ENCODE measurements at regions not wholly inside any gene's neighbourhood (a gene's known extent, or its start where the extent isn't known, plus 50 kb on each side); places are given as distances from the start of the nearest gene placed in this dataset.
A peak's percentile ranks its signal among the peaks of the same experiment; 100 is the strongest.

- no peak for DNase-seq
These were observed 324.2 kb downstream of the PMP22 start for GRCh38 chr17:14940938-14941265.

DNA sequence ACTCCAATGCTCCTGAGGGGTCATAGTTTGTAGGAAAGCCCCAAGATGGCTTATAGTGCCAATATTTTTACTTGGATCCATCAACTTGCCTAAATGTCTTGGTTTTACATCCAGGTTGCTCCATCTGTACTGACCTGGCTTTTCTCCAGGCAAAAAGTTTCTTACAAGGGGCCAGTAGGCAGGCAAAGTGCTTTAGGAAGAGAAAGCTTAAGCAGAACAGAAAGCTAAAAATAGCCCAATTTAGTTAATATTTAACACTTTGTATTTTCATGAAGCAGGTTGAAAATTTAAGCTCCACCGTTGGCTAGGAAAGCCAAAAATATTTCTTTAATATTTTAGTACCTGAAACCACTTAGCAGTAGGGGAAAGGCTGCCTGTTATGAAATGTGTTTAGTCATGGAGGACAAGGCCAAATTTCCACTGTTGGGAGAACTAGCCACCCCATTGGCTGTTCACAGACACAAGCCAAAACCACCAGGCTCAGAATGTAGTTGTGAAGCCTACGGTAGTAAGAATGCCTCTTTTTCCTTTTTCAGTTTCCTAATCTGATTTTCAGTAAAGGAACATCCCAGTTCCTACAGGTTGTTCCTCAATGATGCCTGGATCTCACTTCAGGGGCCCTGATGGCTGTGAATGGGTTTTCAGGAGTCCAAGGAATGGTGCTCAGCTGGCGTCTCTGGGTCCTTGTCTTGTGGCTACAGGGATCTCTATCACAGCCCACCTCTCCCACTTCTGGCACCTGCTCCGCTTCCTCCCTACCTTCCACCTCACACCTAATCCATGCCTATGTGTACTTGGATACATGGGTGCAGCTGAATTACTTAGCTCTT is 324.8 kb downstream of the PMP22 start:
- no peak for DNase-seq

DNA sequence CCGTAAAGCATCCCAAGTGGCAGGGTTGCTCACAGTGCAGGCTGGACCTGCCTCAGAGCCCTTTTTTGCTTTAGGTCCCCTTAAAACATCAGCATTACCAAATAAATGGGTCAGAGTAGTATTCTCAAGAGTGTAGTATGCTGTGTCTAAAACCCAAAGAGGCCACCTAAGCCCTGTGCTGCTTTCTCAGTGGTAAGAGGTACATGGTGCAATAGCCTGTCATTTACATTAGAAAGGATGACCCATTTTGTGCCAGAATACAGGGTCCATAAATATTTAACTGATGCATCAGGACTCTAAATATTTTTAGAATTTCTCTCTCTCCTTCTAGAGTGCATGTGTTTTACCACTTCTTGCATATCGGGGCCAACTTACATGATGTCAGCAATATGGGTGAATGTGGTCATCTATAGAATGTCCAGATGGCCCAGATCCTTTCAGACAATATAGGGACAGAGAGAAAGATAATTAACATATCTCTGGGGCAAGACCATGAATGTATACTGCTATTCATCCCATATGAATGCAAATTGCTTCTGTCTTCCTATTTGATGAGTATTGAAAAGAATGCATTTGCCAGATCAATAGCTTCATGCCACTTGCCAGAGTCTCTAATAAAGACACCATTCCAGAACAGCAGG is 329.2 kb downstream of the PMP22 start:
- DNase-seq = no peak

DNA sequence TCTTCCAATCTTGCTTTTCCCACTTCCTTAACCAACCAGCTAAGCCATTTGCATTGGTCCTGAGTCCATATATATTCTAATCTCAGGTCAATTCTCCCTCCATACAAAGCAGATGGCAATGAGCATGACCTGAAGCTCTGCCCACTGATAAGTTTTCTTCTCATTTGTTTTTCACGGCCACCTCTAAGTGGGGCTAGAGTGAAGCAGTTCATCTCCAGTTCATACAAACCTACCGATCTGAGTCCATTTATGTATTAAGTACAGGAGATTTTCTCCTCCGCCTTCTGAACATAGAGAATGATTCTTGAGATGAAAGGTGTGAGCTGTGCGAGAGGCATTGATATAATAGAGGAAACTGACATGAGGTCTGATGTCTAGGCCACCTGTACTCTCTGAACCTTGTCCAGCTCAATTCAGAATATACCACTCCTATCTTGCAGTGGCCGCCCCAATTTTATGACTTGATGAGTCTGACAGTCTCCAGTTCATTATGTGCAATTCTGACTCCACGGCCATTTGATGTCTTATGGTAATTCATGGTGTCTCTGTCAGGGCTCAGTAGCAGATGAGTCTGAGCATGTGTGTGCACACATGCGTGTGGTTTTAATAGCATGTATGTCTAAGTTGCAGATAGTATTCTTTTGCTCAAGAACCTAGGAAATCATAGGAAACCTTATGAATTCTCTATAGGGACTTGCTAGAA is 329.8 kb downstream of the PMP22 start:
- no peak for DNase-seq

GRCh38 chr17:14933676-14934075 is 331.4 kb downstream of the PMP22 start:
- no peak for DNase-seq

GRCh38 chr17:14926526-14927122 is 338.5 kb downstream of the PMP22 start:
- peak; percentile 66 for DNase-seq

GRCh38 chr17:14926073-14926472 is 339.1 kb downstream of the PMP22 start:
- no peak for DNase-seq

DNA sequence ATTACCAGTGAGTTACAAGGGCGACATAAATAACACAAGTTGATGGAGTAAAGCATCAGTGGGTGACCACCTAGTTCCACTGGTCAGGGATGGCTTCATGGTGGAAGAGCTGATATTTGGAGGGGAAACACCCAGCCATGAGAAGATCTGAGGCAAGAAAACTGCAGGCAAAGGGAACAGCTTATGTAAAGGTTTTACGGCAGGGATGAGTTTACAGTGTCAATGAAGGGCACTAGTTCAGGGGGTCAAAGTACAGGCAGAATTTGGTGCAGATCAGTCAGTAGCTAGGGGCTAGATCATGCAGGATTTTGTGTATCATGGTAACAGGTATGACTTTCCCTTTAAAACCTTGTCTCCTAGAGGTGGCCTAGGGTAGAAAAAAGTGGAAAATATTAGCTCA is 339.6 kb downstream of the PMP22 start:
- no peak for DNase-seq

DNA sequence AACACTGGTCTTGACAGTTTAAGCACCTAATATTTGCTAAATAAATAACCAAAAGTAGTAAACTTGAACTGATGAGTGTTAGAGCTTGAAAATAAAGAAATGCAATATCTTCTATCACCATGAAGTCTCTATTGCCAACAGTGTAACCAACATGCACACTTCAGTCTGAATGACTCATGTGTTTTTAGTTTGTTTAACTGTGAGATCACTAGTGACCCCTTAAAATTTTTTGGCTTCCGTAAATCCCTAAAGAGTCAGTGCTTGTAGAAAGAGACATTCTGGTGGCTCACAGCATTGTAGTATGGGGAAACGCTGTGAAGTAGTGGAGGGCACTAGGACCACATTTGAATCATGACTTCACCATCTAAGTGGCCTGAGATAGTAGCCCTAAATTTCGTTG is 341.1 kb downstream of the PMP22 start:
- no peak for DNase-seq

- no peak for DNase-seq
These were observed 342.7 kb downstream of the PMP22 start for GRCh38 chr17:14922411-14922810.

DNA sequence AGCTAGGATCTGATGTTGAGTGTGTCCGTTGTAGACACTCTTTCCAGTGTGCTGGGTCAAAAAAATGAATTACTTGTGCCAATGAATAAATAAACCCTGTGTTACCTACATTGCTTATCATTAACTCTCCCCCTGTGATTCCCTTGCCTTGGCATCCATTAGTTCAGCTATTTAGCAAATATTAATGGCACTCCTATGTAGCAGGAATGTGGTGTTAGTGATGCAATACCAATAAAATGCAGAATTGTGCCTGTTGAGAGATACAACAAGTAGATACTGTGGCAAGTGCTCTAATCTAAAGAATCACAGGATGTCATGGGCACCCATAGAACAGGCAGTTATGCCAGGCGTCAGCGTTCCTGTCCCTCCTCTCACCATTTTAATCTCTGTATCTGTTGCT is 343.2 kb downstream of the PMP22 start:
- DNase-seq = no peak

DNA sequence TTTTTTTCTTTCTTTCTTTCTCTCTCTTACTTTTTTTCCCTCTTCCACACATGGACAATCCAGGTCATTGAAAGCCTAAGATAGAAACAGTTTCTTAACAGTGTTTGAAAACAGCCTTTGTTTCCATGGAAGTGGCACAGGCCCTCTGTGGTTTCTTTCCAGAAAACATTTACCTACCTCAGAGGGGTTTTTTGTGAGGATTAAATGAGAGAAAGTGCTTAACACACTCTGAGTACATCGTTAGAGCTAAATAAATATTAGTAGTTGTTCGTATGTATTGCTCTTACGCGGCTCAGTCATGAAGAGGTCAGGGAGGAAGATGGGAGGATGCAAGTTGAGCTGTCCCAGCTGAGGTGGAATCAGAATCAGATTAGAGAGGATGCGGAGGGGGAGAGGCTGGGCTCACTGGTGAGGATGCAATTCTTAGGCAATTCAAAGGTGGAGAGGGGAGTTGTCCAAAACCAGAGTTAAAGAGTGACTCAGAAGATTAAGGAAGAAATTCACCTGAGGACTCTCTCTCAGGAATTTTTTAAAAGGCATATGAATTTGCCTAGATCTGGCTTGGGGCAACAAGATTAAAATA is 345.4 kb downstream of the PMP22 start:
- DNase-seq = no peak

- no peak for DNase-seq
These were observed 346.0 kb downstream of the PMP22 start for GRCh38 chr17:14919094-14919493.

- no peak for DNase-seq
These were observed 346.6 kb downstream of the PMP22 start for GRCh38 chr17:14918540-14918939.

DNA sequence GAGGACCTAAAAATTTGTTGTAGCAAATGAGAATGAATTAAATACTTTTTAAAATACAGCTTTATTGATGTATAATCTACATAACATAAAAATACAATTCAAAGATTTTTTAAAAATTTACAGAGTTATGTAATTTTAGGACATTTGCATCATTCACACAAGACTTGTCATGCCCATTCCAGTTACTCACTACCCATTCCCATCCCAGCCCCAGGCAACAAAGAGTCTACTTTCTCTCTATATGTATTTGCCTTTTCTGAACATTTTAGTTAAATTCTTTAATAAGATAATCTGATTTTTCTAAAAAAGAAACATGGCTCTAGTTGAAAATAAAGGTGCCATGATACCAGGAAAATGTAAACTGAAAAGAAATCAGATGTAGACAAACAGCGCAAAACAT is 354.2 kb downstream of the PMP22 start:
- no peak for DNase-seq

DNA sequence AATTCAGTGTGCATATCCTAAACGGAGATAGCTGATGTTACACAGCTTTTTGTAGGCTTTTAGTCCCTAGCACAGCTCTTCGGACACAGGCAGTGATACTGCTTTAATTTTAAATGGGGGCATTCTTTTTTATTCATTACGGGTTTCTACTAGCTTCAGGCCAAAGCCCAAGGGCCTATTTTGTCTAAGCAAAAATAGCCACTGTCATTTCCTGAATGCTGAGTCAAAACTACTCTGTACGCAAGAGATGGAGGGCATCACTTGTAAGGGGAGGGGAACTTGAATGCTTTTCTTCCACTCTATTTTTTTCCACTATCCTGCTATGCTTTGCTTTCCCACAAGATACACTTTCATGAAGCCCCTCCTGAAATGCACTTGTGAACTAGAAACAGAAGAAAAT is 360.7 kb downstream of the PMP22 start:
- no peak for DNase-seq

- no peak for DNase-seq
These were observed 361.3 kb downstream of the PMP22 start for GRCh38 chr17:14903854-14904253.

- no peak for DNase-seq
These were observed 362.3 kb downstream of the PMP22 start for GRCh38 chr17:14902803-14903202.

GRCh38 chr17:14902297-14902696 is 362.8 kb downstream of the PMP22 start:
- DNase-seq = no peak

DNA sequence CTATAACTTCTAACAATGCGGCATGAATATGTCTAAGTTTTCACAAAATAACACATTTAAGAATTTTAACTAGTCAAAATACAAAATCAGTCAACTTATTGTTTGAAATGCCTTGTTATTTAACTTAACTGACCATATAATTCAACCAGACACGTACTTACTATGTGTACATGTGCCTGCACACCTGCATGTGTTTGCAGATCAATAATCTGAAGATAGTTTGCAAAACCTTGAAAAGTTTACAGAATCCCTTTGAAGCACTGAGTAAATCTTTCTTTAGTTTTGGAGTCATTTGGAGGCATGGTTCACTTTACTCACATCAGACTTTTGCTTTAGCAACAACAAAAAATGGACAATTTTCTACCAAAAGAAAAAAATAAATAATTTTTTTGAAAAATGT is 363.8 kb downstream of the PMP22 start:
- no peak for DNase-seq

- no peak for DNase-seq
These were observed 378.9 kb downstream of the PMP22 start for GRCh38 chr17:14886200-14886739.

DNA sequence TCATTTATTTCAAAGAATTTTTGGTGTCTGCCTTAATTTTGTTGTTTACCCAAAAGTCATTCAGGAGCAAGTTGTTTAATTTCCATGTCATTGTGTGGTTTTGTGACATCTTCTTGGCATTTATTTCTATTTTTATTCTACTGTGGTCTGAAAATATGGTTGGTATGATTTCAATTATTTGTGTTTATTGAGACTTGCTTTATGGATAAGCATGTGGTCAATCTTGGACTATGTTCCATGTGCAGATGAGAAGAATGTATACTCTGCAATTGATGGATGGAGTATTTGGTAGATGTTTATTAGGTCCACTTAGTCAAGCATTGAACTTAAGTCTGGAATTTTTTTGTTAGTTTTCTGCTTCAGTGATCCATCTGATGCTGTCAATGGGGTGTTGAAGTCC is 383.0 kb downstream of the PMP22 start:
- DNase-seq = no peak
